Caco-2 (cell line): ENCODE measurements at regions not wholly inside any gene's neighbourhood (a gene's known extent, or its start where the extent isn't known, plus 50 kb on each side); places are given as distances from the start of the nearest gene placed in this dataset.

Experiments used
- BruUV-seq: library from RNA; stranded (reverse); fragments of 400-500 nt; replicated peaks from 2 replicates; lab custom pipeline; 2021; lab: Mats Ljungman, UMichigan
- CTCF ChIA-PET: fragments of 300-600 bp; sonication (Branson Sonifier 250); formaldehyde crosslinking; loops from one replicate; lab custom pipeline; 2022; ENCODE audit warnings: antibody characterized with exemption; lab: Charles Lee
- POLR2A ChIA-PET: fragments of 300-600 bp; sonication (Branson Sonifier 250); formaldehyde crosslinking; loops from one replicate; lab custom pipeline; 2022; ENCODE audit warnings: antibody characterized with exemption; lab: Charles Lee
- DNase-seq, 2 experiments: peaks; one replicate each; pipeline versions ENCODE4 v3.0.0 to v3.0.0-alpha.2; 2020 to 2022
- H3K27me3 ChIP-seq: replicated peaks from 2 replicates; pipeline ENCODE4 v1.6.0; 2011; ENCODE audit warnings: low read length; ENCODE audit not compliant: control insufficient read depth, insufficient read depth
- H3K36me3 ChIP-seq: 2 replicates; pipeline ENCODE4 v1.5.1; 2011; ENCODE audit warnings: low read length; ENCODE audit not compliant: control insufficient read depth, insufficient read depth
- H3K4me1 ChIP-seq: fragments of 250-450 bp; sonication (Bioruptor Pico); 2 replicates; pipeline ENCODE4 v1.5.1; 2020; ENCODE audit warnings: mild to moderate bottlenecking
- H3K4me3 ChIP-seq: 2 replicates; pipeline ENCODE4 v1.5.1; 2011; ENCODE audit warnings: low read depth, mild to moderate bottlenecking, control low read depth, low read length
- H3K9me3 ChIP-seq: fragments of 250-450 bp; sonication (Bioruptor Pico); 2 replicates; pipeline ENCODE4 v1.5.1; 2020; ENCODE audit warnings: mild to moderate bottlenecking, moderate library complexity
- H3K27ac Mint-ChIP-seq: one replicate; pipeline ENCODE4 v1.8.0; 2022; ENCODE audit warnings: mixed read lengths; ENCODE audit not compliant: unreplicated experiment
- H3K27me3 Mint-ChIP-seq: one replicate; pipeline ENCODE4 v1.8.0; 2022; ENCODE audit warnings: mixed read lengths; ENCODE audit not compliant: insufficient read depth, unreplicated experiment
- H3K36me3 Mint-ChIP-seq: one replicate; pipeline ENCODE4 v1.8.0; 2022; ENCODE audit warnings: mild to moderate bottlenecking, mixed read lengths; ENCODE audit not compliant: insufficient read depth, unreplicated experiment
- H3K4me1 Mint-ChIP-seq: one replicate; pipeline ENCODE4 v1.8.0; 2022; ENCODE audit warnings: low read depth, mixed read lengths; ENCODE audit not compliant: unreplicated experiment
- H3K4me3 Mint-ChIP-seq: one replicate; pipeline ENCODE4 v1.8.0; 2022; ENCODE audit warnings: mild to moderate bottlenecking, moderate library complexity, mixed read lengths; ENCODE audit not compliant: unreplicated experiment
- H3K9me3 Mint-ChIP-seq: one replicate; pipeline ENCODE4 v1.8.0; 2022; ENCODE audit warnings: mixed read lengths; ENCODE audit not compliant: unreplicated experiment
- CTCF ChIP-seq, 2 experiments: fragments of 200-600 bp in 1 of 2; IDR thresholded peaks; 1 replicate in 1 of 2; 2 replicates in 1 of 2; pipeline versions ENCODE4 v1.5.1 to v1.8.0; 2011 to 2022; ENCODE audit warnings: antibody characterized with exemption in 1 of 2, control low read depth in 1 of 2, inconsistent platforms in 1 of 2, low read depth in 1 of 2, low read length in 1 of 2, mild to moderate bottlenecking in 1 of 2, moderate library complexity in 1 of 2; ENCODE audit not compliant: insufficient read depth in 1 of 2, severe bottlenecking in 1 of 2, unreplicated experiment in 1 of 2
- intact Hi-C: fragments of 100-400 bp; cut with micrococcal nuclease; formaldehyde crosslinking; loops from one replicate; pipeline ENCODE4 v1.10.0; 2022; ENCODE audit not compliant: unreplicated experiment

GRCh38 chr2:12007282-12007681, 260.9 kb downstream of the LPIN1 start:
- DNase-seq = no peak
- POLR2A ChIA-PET = no interaction called here
- Histone ChIP-seq H3K36me3 (no peaks in the 10 kb centered on the region), H3K27me3 (no peaks in the 10 kb centered on the region), H3K4me1 (peaks cover 4% of the 10 kb centered on the region; the same call in 1 of the 2 replicates), H3K4me3 (no peak overlapping the region), H3K9me3 (no peaks in the 10 kb centered on the region)
- no peak overlapping the region for H3K27ac Mint-ChIP-seq
- no peaks in the 10 kb centered on the region for H3K27me3 Mint-ChIP-seq
- TF ChIP-seq CTCF (IDR thresholded peaks at IDR 0.05; ENCODE audit: insufficient read depth in 1 of 2, low read depth in 1 of 2, low read length in 1 of 2, severe bottlenecking in 1 of 2, unreplicated experiment in 1 of 2) = no peak
- intact Hi-C loops = no loop called here
- H3K9me3 Mint-ChIP-seq = no peaks in the 10 kb centered on the region
- CTCF ChIA-PET = no interaction called here
- H3K36me3 Mint-ChIP-seq = no peaks in the 10 kb centered on the region
- no TSS peak for BruUV-seq
- no peak overlapping the region for H3K4me3 Mint-ChIP-seq
- H3K4me1 Mint-ChIP-seq = peaks cover 6% of the 10 kb centered on the region

GRCh38 chr2:12008425-12009061, 262.1 kb downstream of the LPIN1 start:
- ChIA-PET CTCF (no interaction called here), POLR2A (no interaction called here)
- Histone ChIP-seq H3K36me3 (no peaks in the 10 kb centered on the region), H3K4me1 (peaks cover 4% of the 10 kb centered on the region; the same call in 1 of the 2 replicates), H3K4me3 (no peak overlapping the region), H3K9me3 (no peaks in the 10 kb centered on the region), H3K27me3 (no peaks in the 10 kb centered on the region)
- Mint-ChIP-seq H3K9me3 (no peaks in the 10 kb centered on the region), H3K27ac (no peak overlapping the region), H3K4me3 (no peak overlapping the region), H3K4me1 (peaks cover 6% of the 10 kb centered on the region), H3K27me3 (no peaks in the 10 kb centered on the region), H3K36me3 (no peaks in the 10 kb centered on the region)
- intact Hi-C loops = no loop called here
- no peak for DNase-seq
- no TSS peak for BruUV-seq
- no peak for TF ChIP-seq CTCF (IDR thresholded peaks at IDR 0.05; ENCODE audit: insufficient read depth in 1 of 2, low read depth in 1 of 2, low read length in 1 of 2, severe bottlenecking in 1 of 2, unreplicated experiment in 1 of 2)

- H3K4me1 Mint-ChIP-seq = peaks cover 6% of the 10 kb centered on the region
- no peak for TF ChIP-seq CTCF (IDR thresholded peaks at IDR 0.05; ENCODE audit: insufficient read depth in 1 of 2, low read depth in 1 of 2, low read length in 1 of 2, severe bottlenecking in 1 of 2, unreplicated experiment in 1 of 2)
- no peaks in the 10 kb centered on the region for H3K36me3 Mint-ChIP-seq
- Histone ChIP-seq H3K4me1 (peaks cover 4% of the 10 kb centered on the region; the same call in 1 of the 2 replicates), H3K4me3 (no peak overlapping the region), H3K36me3 (no peaks in the 10 kb centered on the region), H3K27me3 (no peaks in the 10 kb centered on the region), H3K9me3 (no peaks in the 10 kb centered on the region)
- DNase-seq = no peak
- H3K4me3 Mint-ChIP-seq = no peak overlapping the region
- no peaks in the 10 kb centered on the region for H3K9me3 Mint-ChIP-seq
- ChIA-PET CTCF (no interaction called here), POLR2A (no interaction called here)
- intact Hi-C loops = no loop called here
- BruUV-seq = no TSS peak
- H3K27me3 Mint-ChIP-seq = no peaks in the 10 kb centered on the region
- no peak overlapping the region for H3K27ac Mint-ChIP-seq
These were observed 263.0 kb downstream of the LPIN1 start for GRCh38 chr2:12009323-12009905.
